ENCODE measurements at regions not wholly inside any gene's neighbourhood (a gene's known extent, or its start where the extent isn't known, plus 50 kb on each side); places are given as distances from the start of the nearest gene placed in this dataset.

GRCh38 chr16:50944033-50944432 lies 202.1 kb downstream of the CYLD start:
- H3K27ac ChIP-seq: no peak overlapping the region
- TF ChIP-seq, protein P1, sequence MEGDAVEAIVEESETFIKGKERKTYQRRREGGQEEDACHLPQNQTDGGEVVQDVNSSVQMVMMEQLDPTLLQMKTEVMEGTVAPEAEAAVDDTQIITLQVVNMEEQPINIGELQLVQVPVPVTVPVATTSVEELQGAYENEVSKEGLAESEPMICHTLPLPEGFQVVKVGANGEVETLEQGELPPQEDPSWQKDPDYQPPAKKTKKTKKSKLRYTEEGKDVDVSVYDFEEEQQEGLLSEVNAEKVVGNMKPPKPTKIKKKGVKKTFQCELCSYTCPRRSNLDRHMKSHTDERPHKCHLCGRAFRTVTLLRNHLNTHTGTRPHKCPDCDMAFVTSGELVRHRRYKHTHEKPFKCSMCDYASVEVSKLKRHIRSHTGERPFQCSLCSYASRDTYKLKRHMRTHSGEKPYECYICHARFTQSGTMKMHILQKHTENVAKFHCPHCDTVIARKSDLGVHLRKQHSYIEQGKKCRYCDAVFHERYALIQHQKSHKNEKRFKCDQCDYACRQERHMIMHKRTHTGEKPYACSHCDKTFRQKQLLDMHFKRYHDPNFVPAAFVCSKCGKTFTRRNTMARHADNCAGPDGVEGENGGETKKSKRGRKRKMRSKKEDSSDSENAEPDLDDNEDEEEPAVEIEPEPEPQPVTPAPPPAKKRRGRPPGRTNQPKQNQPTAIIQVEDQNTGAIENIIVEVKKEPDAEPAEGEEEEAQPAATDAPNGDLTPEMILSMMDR (conservative IDR thresholded peaks at IDR 0.05): no peak

GRCh38 chr16:50942143-50942542 lies 200.3 kb downstream of the CYLD start:
- H3K27ac ChIP-seq: no peak overlapping the region
- TF ChIP-seq, protein P1 (conservative IDR thresholded peaks at IDR 0.05): no peak

DNA sequence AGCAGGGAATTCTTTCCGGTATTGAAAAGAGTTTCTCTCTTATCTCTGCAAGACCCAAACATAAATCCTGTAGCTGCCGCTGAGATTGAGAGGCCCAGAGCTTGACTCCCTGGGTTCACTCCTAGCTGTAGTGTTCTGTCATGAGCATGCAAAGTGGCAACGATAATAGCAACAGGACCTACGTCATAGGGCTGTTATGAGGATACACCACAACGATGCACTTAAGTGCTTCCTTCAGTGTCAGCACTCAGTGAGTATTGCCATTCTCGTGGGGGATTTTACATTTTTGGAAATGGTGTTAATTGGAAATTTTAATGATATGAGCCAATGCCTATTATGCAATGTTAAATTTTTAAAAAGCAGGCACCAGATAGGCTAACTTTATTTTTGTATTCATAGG lies 199.8 kb downstream of the CYLD start:
- H3K27ac ChIP-seq: no peak overlapping the region

DNA sequence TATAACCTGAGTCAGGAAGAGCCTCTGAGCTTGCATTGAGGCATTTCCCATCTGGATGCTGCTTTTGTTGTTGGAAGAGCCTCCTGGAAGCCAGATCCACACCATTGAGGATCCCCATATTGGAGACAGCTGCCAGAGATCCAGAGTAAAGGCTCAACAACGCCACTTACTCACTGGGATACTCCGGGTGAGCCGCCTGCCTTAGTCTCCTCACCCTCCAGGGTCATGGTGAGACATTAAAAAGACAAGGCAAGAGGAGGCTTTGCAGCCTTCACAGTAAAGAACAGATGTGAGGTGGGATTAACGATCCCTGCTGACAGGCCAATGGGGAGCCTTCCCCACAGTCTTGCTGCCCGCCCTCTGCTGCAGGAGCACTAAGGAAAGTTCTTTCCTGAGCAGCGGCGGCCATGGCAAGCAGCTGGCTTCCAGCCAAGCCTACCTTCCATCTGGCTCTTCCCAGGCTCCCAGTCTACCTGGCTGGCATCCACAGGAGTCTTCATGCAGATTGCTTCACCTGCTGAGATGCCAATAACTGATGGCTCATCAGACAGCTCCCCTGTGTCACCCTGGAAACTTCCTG lies 198.5 kb downstream of the CYLD start:
- TF ChIP-seq, protein P1 (conservative IDR thresholded peaks at IDR 0.05): no peak

More for the DNA sequence above, 199.8 kb downstream of the CYLD start:
- TF ChIP-seq, protein P1 (conservative IDR thresholded peaks at IDR 0.05): no peak

GRCh38 chr16:50939356-50939755 lies 197.5 kb downstream of the CYLD start:
- TF ChIP-seq, protein P1 (conservative IDR thresholded peaks at IDR 0.05): no peak

More for the DNA sequence above, 198.5 kb downstream of the CYLD start:
- H3K27ac ChIP-seq: no peak overlapping the region

DNA sequence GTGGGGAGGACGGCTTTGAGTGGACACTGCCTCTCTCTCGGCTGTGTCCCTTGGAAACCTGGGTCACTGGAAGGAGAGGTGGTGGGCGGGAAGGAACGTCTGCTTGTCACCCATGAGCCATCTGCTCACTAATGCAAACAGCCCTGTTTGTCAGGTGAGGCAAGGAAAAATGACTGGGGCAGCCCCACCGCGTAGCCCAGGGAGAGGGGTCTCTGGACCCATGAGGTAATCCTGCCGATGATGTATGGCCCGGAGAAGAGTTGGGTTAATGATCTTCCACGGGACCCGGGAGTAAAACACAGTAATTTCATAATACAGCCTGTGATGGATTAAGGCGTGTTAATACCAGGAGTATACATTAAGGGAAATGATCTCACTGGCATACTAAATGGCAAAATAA lies 197.0 kb downstream of the CYLD start:
- TF ChIP-seq, protein P1 (conservative IDR thresholded peaks at IDR 0.05): no peak
- H3K27ac ChIP-seq: no peak overlapping the region

More at GRCh38 chr16:50939356-50939755, 197.5 kb downstream of the CYLD start:
- no peak overlapping the region for H3K27ac ChIP-seq

GRCh38 chr16:50933262-50933661 lies 191.4 kb downstream of the CYLD start:
- TF ChIP-seq, protein P1 (conservative IDR thresholded peaks at IDR 0.05): no peak
- no peak overlapping the region for H3K27ac ChIP-seq
